Activated CD4-positive, alpha-beta T cell treated with anti-CD3 and anti-CD28 coated beads, Interleukin-2, amount 50 U/mL, for 1 hour (primary cell): ENCODE measurements at regions not wholly inside any gene's neighbourhood (a gene's known extent, or its start where the extent isn't known, plus 50 kb on each side); places are given as distances from the start of the nearest gene placed in this dataset.
A peak's percentile ranks its signal among the peaks of the same experiment; 100 is the strongest.

Experiments
- DNase-seq: peaks from one replicate; pipeline ENCODE4 v3.0.0-alpha.2; 2020

DNA sequence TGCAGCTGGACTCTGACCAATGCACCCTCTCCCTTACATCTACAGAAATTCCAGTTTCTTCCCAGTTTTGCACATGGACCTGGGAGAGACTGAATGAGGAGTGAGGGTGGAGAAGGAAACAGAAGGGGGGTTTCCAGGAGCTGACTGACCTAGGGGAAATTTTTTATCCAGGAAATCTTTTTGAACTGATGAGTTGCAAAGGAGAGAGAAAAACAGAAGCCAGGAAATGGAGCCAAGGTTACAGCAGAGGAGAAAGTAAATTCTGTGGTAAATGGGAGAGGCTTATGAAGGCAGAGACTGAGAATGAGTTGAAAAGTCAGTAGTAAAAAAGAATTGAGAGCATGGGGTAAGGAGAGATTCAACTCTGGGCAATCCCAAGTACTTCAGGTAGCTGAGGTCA is 192.8 kb downstream of the SMIM20 start:
- no peak for DNase-seq

DNA sequence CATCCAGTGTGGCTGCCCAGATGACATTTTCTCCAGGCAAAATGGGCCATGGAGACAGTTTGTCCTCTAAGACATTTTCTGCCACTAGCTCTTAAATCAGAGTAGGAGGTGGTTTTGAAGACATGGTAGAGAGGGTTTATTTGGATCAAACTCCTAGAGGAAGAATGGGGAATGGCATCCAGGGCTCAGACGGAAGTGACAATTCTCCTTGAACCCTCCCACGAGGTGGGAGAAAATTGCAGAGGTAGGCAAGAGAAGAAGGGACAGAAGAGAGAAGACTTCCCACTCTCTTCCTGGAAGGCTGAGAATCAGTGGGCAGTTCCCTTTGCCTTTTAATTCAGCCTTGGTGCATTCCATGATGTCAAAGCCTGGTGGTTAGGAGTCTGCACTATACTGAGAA is 194.0 kb downstream of the SMIM20 start:
- no peak for DNase-seq

DNA sequence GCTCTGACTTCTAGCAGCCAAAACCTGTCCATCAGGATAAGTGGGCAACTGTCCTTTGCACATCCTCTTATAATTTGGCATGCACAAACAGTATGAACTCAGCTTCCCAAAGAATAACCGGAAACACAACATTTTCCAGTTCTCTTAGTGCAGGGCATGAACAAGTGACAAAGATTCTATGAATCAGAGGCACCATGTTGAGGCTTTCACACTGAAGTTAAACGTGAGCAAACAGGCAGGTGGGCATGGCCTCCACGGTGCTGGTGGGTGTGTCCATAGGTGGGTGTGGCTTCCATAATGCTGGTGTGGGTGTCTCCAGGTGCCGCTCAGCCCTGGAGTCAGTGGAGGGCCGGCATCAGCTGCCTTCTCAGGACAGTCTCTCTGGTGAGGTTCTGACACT is 196.5 kb downstream of the SMIM20 start:
- DNase-seq, result no peak

DNA sequence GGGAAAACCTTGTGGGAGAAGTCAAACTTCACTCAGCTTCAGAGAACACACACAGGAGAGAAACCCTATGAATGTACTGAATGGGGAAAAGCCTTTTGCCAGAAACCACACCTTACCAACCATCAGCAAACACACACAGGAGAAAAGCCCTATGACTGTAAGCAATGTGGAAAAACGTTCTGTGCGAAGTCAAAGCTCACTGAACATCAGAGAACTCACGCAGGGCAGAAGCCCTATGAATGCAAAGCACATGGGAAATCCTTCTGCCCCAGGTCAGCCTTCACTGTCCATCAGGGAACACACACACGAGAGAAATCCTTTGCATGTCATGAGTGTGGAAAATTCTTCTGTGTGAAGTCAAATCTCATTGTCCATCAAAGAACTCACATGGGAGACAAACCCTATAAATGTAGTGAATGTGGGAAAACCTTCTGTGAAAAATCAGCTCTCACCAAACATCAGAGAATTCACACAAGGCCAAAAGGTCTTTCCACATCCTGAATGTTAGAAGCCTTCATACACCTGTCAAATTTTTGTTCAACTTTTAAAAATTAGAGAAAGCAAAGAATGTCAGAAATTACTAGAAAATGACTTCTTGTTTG is 199.4 kb downstream of the SMIM20 start:
- DNase-seq, result no peak

DNA sequence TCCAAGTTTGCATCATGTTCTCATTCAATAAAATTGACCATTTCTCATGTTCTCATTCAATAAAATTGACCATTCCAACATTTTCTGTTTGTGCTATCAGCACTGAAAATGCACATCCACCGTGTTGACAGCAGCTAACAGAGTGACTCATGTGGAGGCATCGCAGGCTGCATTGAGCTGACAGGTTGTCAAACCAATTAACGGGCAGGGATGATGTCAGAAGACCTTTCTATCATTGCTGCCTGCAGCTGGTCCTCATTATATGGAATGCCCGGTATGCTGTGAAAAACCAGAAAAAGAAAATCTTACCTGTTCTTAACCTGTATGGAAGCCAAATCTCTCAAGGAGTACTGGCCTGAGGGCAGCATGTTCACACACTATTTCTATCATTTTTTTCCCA is 202.0 kb downstream of the SMIM20 start:
- DNase-seq, result no peak

DNA sequence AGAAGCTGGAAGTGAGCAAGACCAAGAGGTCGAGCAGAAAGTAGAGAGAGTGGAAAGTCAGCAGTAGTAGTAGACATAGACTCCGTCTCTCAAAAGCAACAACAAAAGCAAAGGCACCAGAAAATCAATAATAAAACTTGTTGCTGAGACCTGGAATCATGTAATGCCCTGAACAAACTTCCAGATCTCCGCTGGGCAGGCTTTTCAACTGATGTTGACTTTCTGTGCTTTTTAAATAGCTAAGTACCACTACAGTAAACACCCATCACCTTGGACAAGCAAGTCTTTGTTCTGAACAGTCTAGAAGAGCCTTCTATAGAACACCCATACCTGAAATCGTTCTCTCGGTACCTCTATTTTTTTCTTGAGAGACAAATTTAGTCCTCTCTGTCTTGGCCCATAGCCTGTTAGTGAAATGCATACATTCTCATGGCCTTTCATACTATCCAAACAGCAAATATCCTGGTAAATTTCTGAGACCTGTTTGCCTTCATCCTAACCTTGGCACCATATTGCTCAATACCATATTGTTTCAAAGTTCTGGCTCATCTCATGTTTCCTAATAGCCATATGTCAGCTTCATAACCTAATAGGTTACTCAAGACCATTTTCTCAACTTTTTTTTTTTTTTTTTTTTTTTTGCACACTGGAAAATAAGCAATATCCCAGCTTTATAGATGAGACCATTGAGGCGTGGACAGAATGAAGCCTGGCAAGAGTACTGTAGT is 200.6 kb upstream of the RBPJ start:
- DNase-seq, result no peak

DNA sequence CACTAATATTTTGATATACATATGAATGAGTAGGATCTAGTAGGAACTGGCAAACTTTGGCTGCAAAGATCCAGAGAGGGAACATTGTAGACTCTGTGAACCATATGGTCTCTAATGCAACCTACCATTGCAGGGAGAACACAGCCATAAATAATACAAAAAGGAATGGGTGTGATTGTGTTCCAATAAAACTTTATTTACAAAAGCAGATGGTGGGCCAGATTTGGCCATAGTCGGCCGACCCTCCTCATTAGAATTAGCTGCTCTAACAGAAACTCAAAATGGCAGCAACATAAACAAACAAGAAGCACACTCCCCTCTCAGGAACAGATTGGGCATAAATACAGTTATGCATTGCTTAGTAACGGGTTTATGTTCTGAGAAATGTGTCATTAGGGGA is 198.1 kb upstream of the RBPJ start:
- no peak for DNase-seq

DNA sequence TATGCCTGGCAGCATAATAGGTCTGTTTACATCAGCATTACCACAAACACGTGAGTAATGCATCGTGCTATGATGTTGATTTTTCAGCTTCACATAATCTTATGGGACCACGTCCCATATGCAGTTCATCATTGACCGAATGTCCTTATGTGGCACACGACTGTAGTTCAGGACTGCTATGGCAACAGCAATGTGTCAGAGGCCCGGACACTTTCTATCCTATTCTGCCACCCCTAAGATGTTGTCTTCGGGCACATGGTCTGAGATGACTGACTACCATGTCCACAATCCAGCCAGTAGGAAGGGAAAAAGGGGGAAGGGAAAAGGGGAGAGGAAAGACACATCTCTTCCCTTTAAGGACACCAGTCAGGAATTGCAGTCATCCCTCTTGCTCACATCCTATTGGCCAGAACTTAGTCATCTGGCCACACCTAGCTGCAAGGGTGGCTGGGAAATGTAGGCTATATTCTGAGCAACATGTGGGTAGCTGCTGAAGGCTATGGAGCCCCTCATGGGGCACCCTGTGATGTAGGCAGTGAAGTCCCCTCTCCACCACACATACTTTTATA is 196.0 kb upstream of the RBPJ start:
- no peak for DNase-seq

DNA sequence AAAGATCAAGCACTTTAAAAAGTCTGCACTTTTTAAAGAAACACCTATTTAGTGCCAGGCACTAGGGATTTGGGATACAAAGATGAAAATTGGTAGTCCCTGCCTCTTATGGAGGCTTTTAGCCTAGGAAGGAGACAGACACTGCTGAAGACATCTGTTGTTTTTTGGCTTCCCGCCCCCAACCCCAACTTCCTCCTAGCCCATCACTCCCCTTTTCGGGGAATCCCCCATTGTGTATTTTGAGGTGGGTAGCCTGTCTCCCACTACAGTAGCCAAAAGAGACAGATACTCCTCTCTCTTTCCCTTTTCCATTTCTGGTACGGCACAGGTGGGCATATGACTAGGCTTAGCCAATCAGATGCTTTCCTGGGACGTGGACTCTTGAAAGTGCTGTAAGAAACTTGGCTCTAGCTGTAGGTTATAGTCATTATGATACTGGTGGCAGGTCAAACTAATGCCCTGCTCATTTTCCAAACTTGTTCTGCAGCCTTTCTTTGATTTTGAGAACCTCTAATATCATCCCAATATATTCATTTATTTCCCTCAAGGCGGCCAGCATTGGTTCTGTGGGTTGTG is 194.6 kb upstream of the RBPJ start:
- no peak for DNase-seq

DNA sequence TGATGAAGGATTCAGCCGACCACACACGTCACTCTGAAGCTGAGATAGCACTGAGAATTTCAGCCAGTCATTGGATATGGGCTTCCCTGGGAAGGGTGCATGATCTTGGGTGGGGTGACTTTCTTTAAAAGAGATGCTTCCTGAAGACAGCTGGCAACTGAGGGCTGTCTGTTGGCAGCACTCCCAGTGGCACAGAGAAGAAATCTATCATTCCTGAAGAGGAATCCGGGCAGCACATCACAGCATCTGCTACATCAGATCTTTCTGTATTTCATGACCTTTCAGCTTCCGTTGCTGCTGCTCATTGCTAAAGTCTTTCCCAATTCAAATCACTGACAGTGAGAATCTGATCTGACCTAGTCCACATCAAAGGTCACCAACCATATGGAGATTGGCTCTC is 193.8 kb upstream of the RBPJ start:
- no peak for DNase-seq

DNA sequence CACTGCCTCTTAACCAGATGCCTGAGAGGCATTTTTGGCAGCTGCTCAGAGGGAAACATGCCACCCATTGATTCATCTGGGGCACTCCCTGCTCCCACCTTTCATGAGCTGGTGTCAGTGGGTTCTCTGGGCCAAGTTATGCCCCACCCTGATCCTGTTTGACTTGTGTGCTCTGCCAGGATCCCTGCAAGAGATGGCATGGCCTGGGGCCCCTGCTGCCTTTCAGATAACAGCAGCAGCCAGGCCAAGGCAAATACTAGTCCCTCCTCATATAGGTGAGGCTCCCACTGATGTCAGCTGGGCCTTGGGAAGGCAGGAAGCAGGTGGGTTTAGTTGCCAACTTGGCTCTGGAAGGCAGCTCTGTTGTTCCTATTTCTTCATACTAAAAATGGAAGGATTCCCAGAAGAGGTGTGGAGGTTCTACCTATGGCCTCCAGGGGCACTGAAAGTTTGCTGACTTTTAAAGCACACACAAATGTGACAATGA is 192.9 kb upstream of the RBPJ start:
- DNase-seq, result no peak

DNA sequence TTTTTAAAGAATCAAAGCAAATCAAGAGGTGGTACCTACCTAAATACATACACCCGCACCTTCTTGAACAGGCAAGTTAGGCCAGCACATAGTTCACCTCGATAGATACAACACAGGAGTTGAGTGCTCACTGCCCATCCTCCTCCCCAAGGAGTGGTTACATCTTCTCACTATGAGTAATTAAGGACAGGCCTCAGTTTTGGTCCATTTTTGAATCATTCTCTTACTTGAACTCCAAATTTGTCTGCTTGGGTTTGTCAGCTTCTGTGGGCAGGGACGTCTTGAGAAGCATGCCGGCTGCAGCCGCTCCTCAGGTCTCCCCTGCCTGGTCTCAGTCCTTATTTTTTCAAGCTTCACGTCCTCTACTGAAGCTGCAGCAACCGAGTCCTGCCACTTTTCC is 190.6 kb upstream of the RBPJ start:
- no peak for DNase-seq

DNA sequence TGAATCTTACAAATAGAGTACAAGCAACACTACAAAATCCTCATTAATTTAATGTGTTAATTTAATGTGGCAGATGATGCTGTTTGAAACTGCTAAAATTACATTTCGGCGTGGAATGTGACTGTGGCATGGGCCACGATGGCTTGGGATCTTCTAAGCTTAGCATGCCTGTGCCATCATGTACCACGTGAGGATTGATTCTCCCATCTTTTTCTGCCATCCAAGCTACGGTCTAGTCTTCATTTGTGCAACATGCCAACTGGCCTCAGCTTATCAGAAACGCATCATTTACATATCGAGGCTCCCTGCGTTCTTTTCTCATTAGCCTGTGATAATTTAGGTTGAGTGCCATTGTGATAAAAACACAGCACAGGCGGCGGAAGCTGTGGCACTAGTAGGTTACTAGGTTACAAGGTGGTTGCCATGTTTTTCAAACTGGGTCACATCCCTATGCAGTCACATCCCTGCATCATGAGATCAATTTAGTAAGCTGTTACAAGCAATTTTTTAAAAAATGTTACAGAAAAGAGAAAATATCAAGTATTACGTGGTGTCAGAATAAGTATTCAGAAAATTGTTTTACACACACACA is 189.9 kb upstream of the RBPJ start:
- DNase-seq, result peak; percentile 20

DNA sequence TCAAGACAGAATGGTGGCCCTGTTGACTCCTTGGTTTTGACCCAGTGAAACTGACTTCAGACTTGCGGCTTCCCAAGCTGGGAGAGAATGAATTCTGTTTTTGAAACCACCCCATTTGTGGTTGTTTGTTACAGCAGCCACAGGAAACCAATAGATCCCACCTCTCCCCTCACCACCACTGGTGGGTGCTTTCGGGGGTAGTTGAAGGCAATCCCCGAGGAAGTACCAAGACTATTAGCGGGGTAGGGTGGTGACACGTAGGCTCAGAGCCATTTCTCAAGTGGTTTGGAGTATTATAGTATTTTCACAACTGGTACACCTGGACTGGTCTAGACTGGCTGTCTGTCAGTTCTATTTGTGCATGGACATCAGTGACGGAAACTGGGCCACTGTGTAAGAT is 189.1 kb upstream of the RBPJ start:
- peak; percentile 22 for DNase-seq

DNA sequence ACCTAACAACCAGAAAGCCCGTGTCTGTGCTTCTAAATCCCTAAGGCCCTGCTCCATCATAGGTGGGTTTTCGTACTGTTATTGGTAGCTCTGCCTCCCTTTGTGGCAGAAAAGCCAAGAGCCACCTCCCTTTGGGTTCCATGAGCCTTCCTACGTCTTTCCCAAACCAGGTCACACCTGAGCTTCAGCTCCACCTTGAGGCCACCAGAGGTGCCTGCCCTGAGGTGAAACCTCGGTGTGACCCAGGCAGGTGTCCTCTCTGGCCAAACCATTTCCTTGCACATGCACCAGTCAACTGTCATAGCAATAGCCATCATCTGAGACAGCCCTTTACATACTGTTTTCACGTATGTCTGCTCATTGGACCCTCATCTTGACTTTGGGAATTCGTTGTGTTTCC is 188.0 kb upstream of the RBPJ start:
- no peak for DNase-seq

DNA sequence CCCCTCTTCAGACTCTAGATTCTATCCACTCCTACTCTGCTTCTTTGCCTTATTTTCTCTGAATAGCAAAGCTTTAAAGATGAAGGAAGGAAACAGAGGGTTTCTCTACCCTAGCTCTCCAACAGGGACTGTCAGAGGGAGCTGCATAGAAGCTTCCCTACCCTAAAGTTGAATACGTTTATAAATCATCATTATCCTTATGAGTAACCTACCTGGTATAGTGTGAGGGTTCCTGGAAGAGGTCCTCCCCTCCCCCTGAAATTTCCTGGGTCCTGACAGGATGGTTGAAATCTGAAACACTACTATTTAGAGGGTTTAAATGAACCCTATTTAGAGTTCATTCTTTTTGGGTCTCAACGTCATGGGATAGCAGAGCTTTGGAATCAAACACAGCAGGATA is 187.0 kb upstream of the RBPJ start:
- no peak for DNase-seq

DNA sequence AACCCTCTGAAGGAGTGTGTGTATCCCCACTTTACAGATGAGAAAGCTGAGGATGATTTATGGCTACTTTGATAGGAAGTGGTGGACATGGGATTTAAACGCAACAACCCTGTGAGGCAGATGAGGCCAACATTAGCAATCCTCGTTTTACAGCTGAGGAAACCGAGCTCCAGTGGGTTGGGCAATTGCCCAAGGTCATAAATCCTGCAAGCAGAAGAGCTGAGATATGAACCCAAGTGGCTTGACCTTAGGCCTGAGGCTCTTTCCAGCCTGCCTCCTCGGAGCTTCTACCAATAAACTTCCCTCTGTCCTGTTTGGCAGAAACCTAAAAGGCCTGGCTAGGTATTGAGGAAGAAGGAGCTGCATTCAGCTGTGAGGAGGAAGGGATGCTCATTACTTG is 185.5 kb upstream of the RBPJ start:
- DNase-seq, result no peak

DNA sequence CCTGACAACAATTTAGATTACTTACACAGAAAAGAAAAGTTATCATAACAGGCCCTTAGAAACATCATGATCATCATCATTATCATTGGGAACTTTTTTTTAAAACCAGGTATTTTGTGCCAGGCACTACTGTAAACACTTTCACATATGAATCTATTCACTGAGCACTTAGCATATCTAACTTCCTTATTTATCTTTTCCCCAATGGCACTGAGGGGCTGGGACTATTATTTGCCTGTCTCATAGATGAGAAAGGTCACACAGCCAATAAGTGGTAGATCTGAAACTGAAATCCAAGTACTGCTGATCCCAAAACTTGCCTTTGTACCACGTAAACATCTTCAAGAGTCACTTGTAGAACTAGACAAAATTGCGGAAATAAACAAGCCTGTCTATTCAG is 184.2 kb upstream of the RBPJ start:
- no peak for DNase-seq

DNA sequence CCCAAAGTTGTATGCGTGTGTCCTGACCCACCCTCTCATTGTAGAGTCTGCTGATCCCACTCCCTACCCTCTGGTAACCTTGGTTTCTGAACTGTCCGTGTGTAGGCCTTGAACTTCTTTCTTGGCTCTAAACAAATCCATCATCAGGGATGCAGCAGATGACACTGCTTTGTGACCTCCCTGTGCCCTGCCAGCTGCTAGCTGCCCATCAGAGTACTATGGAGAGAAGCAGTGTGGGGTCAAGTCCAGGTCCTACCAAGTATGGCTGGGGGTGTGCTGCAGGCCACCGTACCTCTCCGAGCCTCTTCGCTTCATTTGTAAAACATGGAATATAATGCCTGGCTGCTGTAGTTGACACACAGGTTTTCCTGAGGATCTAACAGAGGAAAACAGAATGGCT is 183.5 kb upstream of the RBPJ start:
- DNase-seq, result no peak

DNA sequence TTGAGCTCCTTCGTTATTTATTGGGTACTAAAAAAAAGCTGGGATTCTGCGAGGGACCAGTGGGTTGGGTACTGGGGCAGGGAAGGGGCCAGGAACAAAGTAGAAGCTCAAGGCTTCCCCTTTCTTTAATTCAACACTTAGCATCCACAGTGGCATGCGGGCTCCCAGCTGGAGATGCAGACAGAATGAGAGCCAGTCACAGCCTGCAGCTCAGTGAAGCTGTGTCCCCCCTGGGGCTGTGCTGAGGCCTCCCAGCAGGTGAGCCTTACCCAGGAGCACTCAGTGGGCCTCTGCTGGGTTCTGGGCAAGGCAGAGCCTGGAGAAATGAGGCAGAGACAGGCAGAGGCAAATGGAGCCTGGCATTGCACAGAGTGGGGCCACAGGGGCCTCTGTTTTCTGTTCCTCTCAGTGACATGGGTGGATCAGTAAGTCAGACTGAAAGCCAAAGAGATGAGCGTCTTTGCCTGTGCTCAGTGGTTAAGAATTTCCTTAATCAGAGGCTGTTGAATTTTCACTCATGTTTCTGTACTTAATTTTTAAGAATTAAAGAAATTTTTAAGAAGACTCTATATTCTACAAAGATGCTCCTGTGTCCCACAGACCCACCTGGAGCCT is 181.4 kb upstream of the RBPJ start:
- DNase-seq, result no peak

DNA sequence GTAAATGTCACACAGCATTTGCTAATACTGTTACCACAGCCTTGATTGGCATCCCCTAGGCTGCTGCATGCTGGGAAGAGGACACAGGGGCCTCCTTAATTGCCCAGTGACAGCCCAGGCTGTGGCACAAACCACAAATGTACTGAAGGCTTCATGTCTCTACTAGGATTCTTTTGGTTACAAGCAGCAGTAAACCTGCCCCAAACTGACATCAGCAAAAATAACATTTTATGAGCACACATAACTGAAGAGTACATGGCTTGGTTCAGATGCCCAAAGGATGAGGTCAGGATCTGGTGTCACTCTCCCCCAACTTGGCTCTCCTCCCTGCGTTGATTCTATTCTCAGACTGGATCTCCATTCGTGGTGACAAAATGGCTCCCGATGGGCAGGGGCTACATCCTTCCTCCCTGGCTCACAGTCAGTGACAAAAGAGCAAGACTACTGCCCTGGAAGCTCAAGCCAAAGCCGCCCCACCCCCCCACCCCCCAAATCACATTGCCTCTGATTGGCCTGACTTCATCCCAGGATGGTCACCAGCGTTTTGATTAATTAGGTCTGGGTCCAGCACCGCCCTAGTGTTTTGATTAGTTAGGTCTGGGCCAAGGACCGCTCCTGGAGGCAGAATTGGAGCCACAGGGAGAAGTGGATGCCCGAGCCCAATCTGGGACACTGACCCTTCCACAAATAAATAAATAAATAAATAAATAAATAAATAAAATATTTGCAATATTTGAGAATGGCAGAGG is 180.5 kb upstream of the RBPJ start:
- DNase-seq, result no peak

DNA sequence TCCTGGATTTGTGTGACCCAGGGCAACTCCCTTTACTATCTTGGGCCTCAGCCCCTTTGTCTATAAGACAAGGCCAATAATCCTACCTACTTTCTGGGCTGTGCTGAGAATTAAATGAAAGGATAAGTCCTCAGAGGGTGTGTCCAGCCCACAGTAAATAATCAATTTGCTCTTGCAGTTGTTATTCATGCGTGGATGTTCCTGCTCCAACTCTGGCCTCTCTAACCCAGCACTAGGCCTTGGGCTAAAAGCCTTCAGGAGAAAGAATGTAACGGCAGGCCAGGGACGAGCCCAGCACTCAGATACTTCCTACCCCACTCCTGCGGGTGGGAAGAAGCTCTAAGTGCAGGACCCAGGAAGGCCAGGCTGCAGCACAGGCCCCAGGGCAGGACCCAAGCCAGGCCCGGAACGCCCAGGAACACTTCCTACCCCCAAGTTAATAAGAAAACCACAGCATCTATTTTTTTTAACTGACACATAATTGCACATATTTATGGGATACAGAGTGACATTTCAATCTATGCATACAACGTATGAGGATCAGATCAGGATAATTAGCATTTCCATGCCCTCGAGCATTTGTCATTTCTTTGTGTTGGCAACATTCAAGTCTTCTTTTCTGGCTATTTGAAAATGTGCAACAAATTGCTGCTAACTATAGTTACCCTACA is 179.6 kb upstream of the RBPJ start:
- no peak for DNase-seq
